ENCODE measurements at regions not wholly inside any gene's neighbourhood (a gene's known extent, or its start where the extent isn't known, plus 50 kb on each side); places are given as distances from the start of the nearest gene placed in this dataset.

- Histone ChIP-seq H3K79me2 (ENCODE audit: insufficient read depth, low read length) (no peaks in the 10 kb centered on the region), H3K9me3 (ENCODE audit: low read length) (no peaks in the 10 kb centered on the region), H3K27me3 (ENCODE audit: control insufficient read depth in 1 of 2, insufficient read depth in 2 of 2, low read length in 2 of 2) (no peaks in the 10 kb centered on the region), H2AFZ (ENCODE audit: low read length) (no peak overlapping the region), H4K20me1 (ENCODE audit: insufficient read depth, low read length) (no peaks in the 10 kb centered on the region), H3K4me2 (ENCODE audit: low read depth, low read length) (no peak overlapping the region), H3K4me1 (ENCODE audit: insufficient read depth, low read length) (no peaks in the 10 kb centered on the region), H3K9ac (ENCODE audit: insufficient read depth, low read depth, low read length) (no peak overlapping the region), H3K36me3 (replicated peaks in 1 of 2; ENCODE audit: control insufficient read depth in 1 of 2, insufficient read depth in 2 of 2, low read length in 2 of 2) (no peaks in the 10 kb centered on the region), H3K4me3 (replicated peaks in 1 of 3; ENCODE audit: insufficient read depth in 1 of 3, low read depth in 2 of 3, low read length in 3 of 3) (no peak overlapping the region), H3K27ac (ENCODE audit: extremely low read length, insufficient read depth, low read length) (no peak overlapping the region)
- ChIA-PET POLR2A (no interaction called here), CTCF (ENCODE audit: low intra/inter-chr PET ratio, low total read pairs) (no interaction called here)
- in situ Hi-C loops (cut with HindIII; ENCODE audit: extremely low pct_ligation_motif_present, low pct_unique_long_range_greater_than_20kb) = no loop called here
- DNase-seq (ENCODE audit: low spot score) (no peak), ATAC-seq (no peak), FAIRE-seq (no peak)
- TF ChIP-seq ZNF747 (CRISPR knock-in tag; IDR thresholded peaks at IDR 0.05; ENCODE audit: borderline replicate concordance) = no peak
- no peak for TF ChIP-seq ZNF703 (CRISPR knock-in tag; IDR thresholded peaks at IDR 0.05; ENCODE audit: borderline replicate concordance)
- TF ChIP-seq ZNF678 (CRISPR knock-in tag; IDR thresholded peaks at IDR 0.05) = no peak
- intact Hi-C loops (cut with micrococcal nuclease; ENCODE audit: unreplicated experiment) = no loop called here
- no TSS peak for BruUV-seq (replicated peaks)
Measured at GRCh38 chr9:103889989-103890388, 204.1 kb upstream of the SMC2 start.

- H3K4me2 ChIP-seq (ENCODE audit: low read depth, low read length) = no peak overlapping the region
- 0% methylated on average over 2 of the region's 2 CpGs for WGBS (ENCODE audit: low lambda C conversion rate)
- POLR2A ChIA-PET = no interaction called here
- H3K4me3 ChIP-seq (replicated peaks in 1 of 3; ENCODE audit: insufficient read depth in 1 of 3, low read depth in 2 of 3, low read length in 3 of 3) = no peak overlapping the region
- no peaks in the 10 kb centered on the region for H3K79me2 ChIP-seq (ENCODE audit: insufficient read depth, low read length)
- ATAC-seq = no peak
- H3K9me3 ChIP-seq (ENCODE audit: low read length) = no peaks in the 10 kb centered on the region
- CTCF ChIA-PET (ENCODE audit: low intra/inter-chr PET ratio, low total read pairs) = no interaction called here
- H2AFZ ChIP-seq (ENCODE audit: low read length) = no peak overlapping the region
- TF ChIP-seq MNT (IDR thresholded peaks at IDR 0.05) (no peak), SNAI1 (CRISPR knock-in tag; IDR thresholded peaks at IDR 0.05; ENCODE audit: borderline replicate concordance) (no peak), SCMH1 (CRISPR knock-in tag; IDR thresholded peaks at IDR 0.05; ENCODE audit: borderline replicate concordance) (no peak), ZNF282 (IDR thresholded peaks at IDR 0.05; ENCODE audit: partially characterized antibody) (no peak), IRF1 (CRISPR knock-in tag; IDR thresholded peaks at IDR 0.05; ENCODE audit: low read depth) (no peak), SP4 (CRISPR knock-in tag; IDR thresholded peaks at IDR 0.05) (no peak), NCOA1 (CRISPR knock-in tag; IDR thresholded peaks at IDR 0.05) (no peak), ZNF572 (CRISPR knock-in tag; IDR thresholded peaks at IDR 0.05) (no peak), ZNF143 (CRISPR knock-in tag; IDR thresholded peaks at IDR 0.05) (no peak), ARNT2 (CRISPR knock-in tag; IDR thresholded peaks at IDR 0.05; ENCODE audit: low read depth) (no peak), TRIM24 (CRISPR knock-in tag; IDR thresholded peaks at IDR 0.05) (no peak), HES4 (CRISPR knock-in tag; IDR thresholded peaks at IDR 0.05; ENCODE audit: borderline replicate concordance) (no peak), CREB3 (CRISPR knock-in tag; IDR thresholded peaks at IDR 0.05) (no peak), HOXD1 (CRISPR knock-in tag; IDR thresholded peaks at IDR 0.05) (no peak), WIZ (CRISPR knock-in tag; IDR thresholded peaks at IDR 0.05) (no peak)
- no peak overlapping the region for H3K9ac ChIP-seq (ENCODE audit: insufficient read depth, low read depth, low read length)
- no peaks in the 10 kb centered on the region for H3K36me3 ChIP-seq (replicated peaks in 1 of 2; ENCODE audit: control insufficient read depth in 1 of 2, insufficient read depth in 2 of 2, low read length in 2 of 2)
- no TSS peak for BruUV-seq (replicated peaks)
- DNase-seq (ENCODE audit: low spot score) = no peak
- H3K27me3 ChIP-seq (ENCODE audit: control insufficient read depth in 1 of 2, insufficient read depth in 2 of 2, low read length in 2 of 2) = no peaks in the 10 kb centered on the region
- in situ Hi-C loops (cut with HindIII; ENCODE audit: extremely low pct_ligation_motif_present, low pct_unique_long_range_greater_than_20kb) (no loop called here), intact Hi-C loops (cut with micrococcal nuclease; ENCODE audit: unreplicated experiment) (no loop called here)
- no peaks in the 10 kb centered on the region for H4K20me1 ChIP-seq (ENCODE audit: insufficient read depth, low read length)
- no peaks in the 10 kb centered on the region for H3K4me1 ChIP-seq (ENCODE audit: insufficient read depth, low read length)
- FAIRE-seq = no peak
- no peak overlapping the region for H3K27ac ChIP-seq (ENCODE audit: extremely low read length, insufficient read depth, low read length)
Measured at GRCh38 chr9:103894184-103894583, 199.9 kb upstream of the SMC2 start.
